ENCODE measurements at regions not wholly inside any gene's neighbourhood (a gene's known extent, or its start where the extent isn't known, plus 50 kb on each side); places are given as distances from the start of the nearest gene placed in this dataset.

GRCh38 chr9:80556631-80557030 lies 984.9 kb downstream of the TLE4 start:
- no peak overlapping the region for H3K27ac ChIP-seq (ENCODE audit: low read depth, low read length)
- no peak for DNase-seq
- ChIA-PET CTCF (no interaction called here), POLR2A (no interaction called here)
- Mint-ChIP-seq H3K9me3 (peaks cover 0 to 31% (median 3%) of the 10 kb centered on the region in 5 donors), H3K4me3 (no peak overlapping the region), H3K27ac (no peak overlapping the region), H3K36me3 (no peaks in the 10 kb centered on the region), H3K4me1 (no peaks in the 10 kb centered on the region), H3K27me3 (no peaks in the 10 kb centered on the region)
- H3K36me3 ChIP-seq (ENCODE audit: insufficient read depth, low read length) = no peaks in the 10 kb centered on the region
- H3K4me3 ChIP-seq (ENCODE audit: low read length) = no peak overlapping the region
- no peaks in the 10 kb centered on the region for H3K9me3 ChIP-seq (ENCODE audit: low read length)
- no peaks in the 10 kb centered on the region for H3K27me3 ChIP-seq (ENCODE audit: insufficient read depth, low read length, poor library complexity, severe bottlenecking)
- no peaks in the 10 kb centered on the region for H3K4me1 ChIP-seq (ENCODE audit: insufficient read depth, low read length)

- H3K9me3 ChIP-seq (ENCODE audit: low read length) = no peaks in the 10 kb centered on the region
- H3K27me3 Mint-ChIP-seq = no peaks in the 10 kb centered on the region
- no peaks in the 10 kb centered on the region for H3K36me3 ChIP-seq (ENCODE audit: insufficient read depth, low read length)
- no peak for DNase-seq
- no peak overlapping the region for H3K4me3 Mint-ChIP-seq
- no peaks in the 10 kb centered on the region for H3K4me1 ChIP-seq (ENCODE audit: insufficient read depth, low read length)
- H3K27ac Mint-ChIP-seq = no peak overlapping the region
- no peaks in the 10 kb centered on the region for H3K4me1 Mint-ChIP-seq
- no peaks in the 10 kb centered on the region for H3K27me3 ChIP-seq (ENCODE audit: insufficient read depth, low read length, poor library complexity, severe bottlenecking)
- peaks cover 0 to 29% (median 3%) of the 10 kb centered on the region in 5 donors for H3K9me3 Mint-ChIP-seq
- H3K36me3 Mint-ChIP-seq = no peaks in the 10 kb centered on the region
- no peak overlapping the region for H3K4me3 ChIP-seq (ENCODE audit: low read length)
- ChIA-PET POLR2A (no interaction called here), CTCF (no interaction called here)
- H3K27ac ChIP-seq (ENCODE audit: low read depth, low read length) = no peak overlapping the region
Measured at GRCh38 chr9:80555782-80556325, 984.1 kb downstream of the TLE4 start.

GRCh38 chr9:80554856-80555255 lies 983.1 kb downstream of the TLE4 start:
- no peak overlapping the region for H3K4me3 ChIP-seq (ENCODE audit: low read length)
- no peaks in the 10 kb centered on the region for H3K27me3 ChIP-seq (ENCODE audit: insufficient read depth, low read length, poor library complexity, severe bottlenecking)
- H3K27ac ChIP-seq (ENCODE audit: low read depth, low read length) = no peak overlapping the region
- Mint-ChIP-seq H3K9me3 (peaks cover 0 to 29% (median 3%) of the 10 kb centered on the region in 5 donors), H3K27ac (no peak overlapping the region), H3K4me3 (no peak overlapping the region), H3K36me3 (no peaks in the 10 kb centered on the region), H3K27me3 (no peaks in the 10 kb centered on the region), H3K4me1 (no peaks in the 10 kb centered on the region)
- ChIA-PET POLR2A (no interaction called here), CTCF (no interaction called here)
- H3K9me3 ChIP-seq (ENCODE audit: low read length) = no peaks in the 10 kb centered on the region
- H3K36me3 ChIP-seq (ENCODE audit: insufficient read depth, low read length) = no peaks in the 10 kb centered on the region
- H3K4me1 ChIP-seq (ENCODE audit: insufficient read depth, low read length) = no peaks in the 10 kb centered on the region
- no peak for DNase-seq

GRCh38 chr9:80554301-80554700 lies 982.5 kb downstream of the TLE4 start:
- Histone ChIP-seq H3K27ac (ENCODE audit: low read depth, low read length) (no peak overlapping the region), H3K36me3 (ENCODE audit: insufficient read depth, low read length) (no peaks in the 10 kb centered on the region), H3K4me1 (ENCODE audit: insufficient read depth, low read length) (no peaks in the 10 kb centered on the region), H3K9me3 (ENCODE audit: low read length) (no peaks in the 10 kb centered on the region), H3K27me3 (ENCODE audit: insufficient read depth, low read length, poor library complexity, severe bottlenecking) (no peaks in the 10 kb centered on the region), H3K4me3 (ENCODE audit: low read length) (no peak overlapping the region)
- no peaks in the 10 kb centered on the region for H3K36me3 Mint-ChIP-seq
- ChIA-PET POLR2A (no interaction called here), CTCF (no interaction called here)
- no peak overlapping the region for H3K4me3 Mint-ChIP-seq
- H3K9me3 Mint-ChIP-seq = peaks cover 0 to 29% (median 3%) of the 10 kb centered on the region in 5 donors
- H3K27ac Mint-ChIP-seq = no peak overlapping the region
- H3K27me3 Mint-ChIP-seq = no peaks in the 10 kb centered on the region
- no peak for DNase-seq
- no peaks in the 10 kb centered on the region for H3K4me1 Mint-ChIP-seq

GRCh38 chr9:80552931-80553330 lies 981.2 kb downstream of the TLE4 start:
- no peak overlapping the region for H3K4me3 Mint-ChIP-seq
- H3K27ac ChIP-seq (ENCODE audit: low read depth, low read length) = no peak overlapping the region
- H3K9me3 ChIP-seq (ENCODE audit: low read length) = no peaks in the 10 kb centered on the region
- no peaks in the 10 kb centered on the region for H3K4me1 Mint-ChIP-seq
- no peaks in the 10 kb centered on the region for H3K27me3 Mint-ChIP-seq
- H3K27ac Mint-ChIP-seq = no peak overlapping the region
- no peak for DNase-seq
- H3K36me3 Mint-ChIP-seq = no peaks in the 10 kb centered on the region
- POLR2A ChIA-PET = no interaction called here
- H3K36me3 ChIP-seq (ENCODE audit: insufficient read depth, low read length) = no peaks in the 10 kb centered on the region
- CTCF ChIA-PET = no interaction called here
- H3K9me3 Mint-ChIP-seq = peaks cover 0 to 33% (median 3%) of the 10 kb centered on the region in 5 donors
- no peaks in the 10 kb centered on the region for H3K4me1 ChIP-seq (ENCODE audit: insufficient read depth, low read length)
- H3K4me3 ChIP-seq (ENCODE audit: low read length) = no peak overlapping the region
- H3K27me3 ChIP-seq (ENCODE audit: insufficient read depth, low read length, poor library complexity, severe bottlenecking) = no peaks in the 10 kb centered on the region

- peaks cover 0 to 16% (median 0%) of the 10 kb centered on the region in 5 donors for H3K9me3 Mint-ChIP-seq
- H3K27ac ChIP-seq (ENCODE audit: low read depth, low read length) = no peak overlapping the region
- H3K27me3 ChIP-seq (ENCODE audit: insufficient read depth, low read length, poor library complexity, severe bottlenecking) = no peaks in the 10 kb centered on the region
- H3K4me3 ChIP-seq (ENCODE audit: low read length) = no peak overlapping the region
- no peak for DNase-seq
- H3K27me3 Mint-ChIP-seq = no peaks in the 10 kb centered on the region
- H3K9me3 ChIP-seq (ENCODE audit: low read length) = no peaks in the 10 kb centered on the region
- H3K4me1 Mint-ChIP-seq = no peaks in the 10 kb centered on the region
- POLR2A ChIA-PET = no interaction called here
- H3K4me3 Mint-ChIP-seq = no peak overlapping the region
- CTCF ChIA-PET = no interaction called here
- no peak overlapping the region for H3K27ac Mint-ChIP-seq
- no peaks in the 10 kb centered on the region for H3K36me3 ChIP-seq (ENCODE audit: insufficient read depth, low read length)
- H3K36me3 Mint-ChIP-seq = no peaks in the 10 kb centered on the region
- H3K4me1 ChIP-seq (ENCODE audit: insufficient read depth, low read length) = no peaks in the 10 kb centered on the region
Measured at GRCh38 chr9:80550181-80550580, 978.4 kb downstream of the TLE4 start.

- no peak overlapping the region for H3K4me3 ChIP-seq (ENCODE audit: low read length)
- H3K27me3 Mint-ChIP-seq = no peaks in the 10 kb centered on the region
- CTCF ChIA-PET = no interaction called here
- H3K27ac ChIP-seq (ENCODE audit: low read depth, low read length) = no peak overlapping the region
- H3K9me3 Mint-ChIP-seq = peaks cover 2 to 10% (median 5%) of the 10 kb centered on the region in 5 donors
- H3K27ac Mint-ChIP-seq = no peak overlapping the region
- H3K9me3 ChIP-seq (ENCODE audit: low read length) = no peaks in the 10 kb centered on the region
- H3K36me3 Mint-ChIP-seq = no peaks in the 10 kb centered on the region
- H3K4me1 ChIP-seq (ENCODE audit: insufficient read depth, low read length) = no peaks in the 10 kb centered on the region
- no peaks in the 10 kb centered on the region for H3K36me3 ChIP-seq (ENCODE audit: insufficient read depth, low read length)
- no peak for DNase-seq
- no peak overlapping the region for H3K4me3 Mint-ChIP-seq
- no peaks in the 10 kb centered on the region for H3K4me1 Mint-ChIP-seq
- POLR2A ChIA-PET = no interaction called here
- H3K27me3 ChIP-seq (ENCODE audit: insufficient read depth, low read length, poor library complexity, severe bottlenecking) = no peaks in the 10 kb centered on the region
Measured at GRCh38 chr9:80547613-80548012, 975.8 kb downstream of the TLE4 start.

GRCh38 chr9:80540387-80540786 lies 968.6 kb downstream of the TLE4 start:
- CTCF ChIA-PET = no interaction called here
- DNase-seq = no peak
- H3K4me1 ChIP-seq (ENCODE audit: insufficient read depth, low read length) = no peaks in the 10 kb centered on the region
- POLR2A ChIA-PET = no interaction called here
- H3K36me3 ChIP-seq (ENCODE audit: insufficient read depth, low read length) = no peaks in the 10 kb centered on the region
- no peak overlapping the region for H3K27ac ChIP-seq (ENCODE audit: low read depth, low read length)
- H3K4me3 ChIP-seq (ENCODE audit: low read length) = no peak overlapping the region
- H3K4me3 Mint-ChIP-seq = no peak overlapping the region
- H3K27ac Mint-ChIP-seq = no peak overlapping the region
- no peaks in the 10 kb centered on the region for H3K36me3 Mint-ChIP-seq
- H3K27me3 ChIP-seq (ENCODE audit: insufficient read depth, low read length, poor library complexity, severe bottlenecking) = no peaks in the 10 kb centered on the region
- H3K4me1 Mint-ChIP-seq = no peaks in the 10 kb centered on the region
- no peaks in the 10 kb centered on the region for H3K27me3 Mint-ChIP-seq
- peaks cover 2 to 16% (median 8%) of the 10 kb centered on the region in 5 donors for H3K9me3 Mint-ChIP-seq
- no peaks in the 10 kb centered on the region for H3K9me3 ChIP-seq (ENCODE audit: low read length)

GRCh38 chr9:80538976-80539375 lies 967.2 kb downstream of the TLE4 start:
- H3K36me3 Mint-ChIP-seq = no peaks in the 10 kb centered on the region
- DNase-seq = no peak
- H3K27me3 Mint-ChIP-seq = no peaks in the 10 kb centered on the region
- Histone ChIP-seq H3K9me3 (ENCODE audit: low read length) (no peaks in the 10 kb centered on the region), H3K4me1 (ENCODE audit: insufficient read depth, low read length) (no peaks in the 10 kb centered on the region), H3K4me3 (ENCODE audit: low read length) (no peak overlapping the region), H3K27me3 (ENCODE audit: insufficient read depth, low read length, poor library complexity, severe bottlenecking) (no peaks in the 10 kb centered on the region), H3K27ac (ENCODE audit: low read depth, low read length) (no peak overlapping the region), H3K36me3 (ENCODE audit: insufficient read depth, low read length) (no peaks in the 10 kb centered on the region)
- ChIA-PET POLR2A (no interaction called here), CTCF (no interaction called here)
- no peaks in the 10 kb centered on the region for H3K4me1 Mint-ChIP-seq
- H3K27ac Mint-ChIP-seq = no peak overlapping the region
- H3K4me3 Mint-ChIP-seq = no peak overlapping the region
- H3K9me3 Mint-ChIP-seq = peaks cover 5 to 16% (median 8%) of the 10 kb centered on the region in 5 donors
